ENCODE measurements at regions not wholly inside any gene's neighbourhood (a gene's known extent, or its start where the extent isn't known, plus 50 kb on each side); places are given as distances from the start of the nearest gene placed in this dataset.

- Histone ChIP-seq H3K27me3 (peaks cover 0 to 11% (median 4%) of the 10 kb centered on the region in 3 donors), H3K27ac (no peak overlapping the region), H3K4me3 (no peak overlapping the region), H3K9me3 (no peaks in the 10 kb centered on the region), H3K36me3 (no peaks in the 10 kb centered on the region), H3K4me1 (peaks cover 0 to 7% (median 0%) of the 10 kb centered on the region in 4 donors)
- 76 to 84% methylated on average over 8 of the region's 8 CpGs for WGBS, 2 donors
- DNase-seq: no peak
- TF ChIP-seq POLR2AphosphoS5 (IDR thresholded peaks at IDR 0.05): no peak
- TF ChIP-seq POLR2A (IDR thresholded peaks at IDR 0.05): no peak
- TF ChIP-seq EP300 (IDR thresholded peaks at IDR 0.05): no peak
- no peak for TF ChIP-seq CTCF (IDR thresholded peaks at IDR 0.05)
- intact Hi-C loops (cut with DNase I): loop anchor here (10.0 kb wide), 2 partner anchors 391 to 689 kb away; no protein-coding TSS in a partner anchor
These were observed 463.3 kb downstream of the ICE1 start for GRCh38 chr5:5885782-5886181.

GRCh38 chr5:5884593-5884992 lies 462.1 kb downstream of the ICE1 start:
- no peak for DNase-seq
- H3K27ac ChIP-seq: no peak overlapping the region
- no peaks in the 10 kb centered on the region for H3K36me3 ChIP-seq
- peaks cover 0 to 11% (median 4%) of the 10 kb centered on the region in 3 donors for H3K27me3 ChIP-seq
- H3K9me3 ChIP-seq: no peaks in the 10 kb centered on the region
- 81 to 88% methylated on average over 5 of the region's 5 CpGs for WGBS, 2 donors
- TF ChIP-seq CTCF (IDR thresholded peaks at IDR 0.05) (no peak), POLR2A (IDR thresholded peaks at IDR 0.05) (no peak), EP300 (IDR thresholded peaks at IDR 0.05) (no peak), POLR2AphosphoS5 (IDR thresholded peaks at IDR 0.05) (no peak)
- peaks cover 0 to 7% (median 0%) of the 10 kb centered on the region in 4 donors for H3K4me1 ChIP-seq
- no peak overlapping the region for H3K4me3 ChIP-seq
- intact Hi-C loops (cut with DNase I): loop anchor here (10.0 kb wide), 2 partner anchors 390 to 690 kb away; no protein-coding TSS in a partner anchor

GRCh38 chr5:5883562-5883961 lies 461.1 kb downstream of the ICE1 start:
- no peak for TF ChIP-seq POLR2AphosphoS5 (IDR thresholded peaks at IDR 0.05)
- TF ChIP-seq POLR2A (IDR thresholded peaks at IDR 0.05): no peak
- no peak for TF ChIP-seq EP300 (IDR thresholded peaks at IDR 0.05)
- TF ChIP-seq CTCF (IDR thresholded peaks at IDR 0.05): no peak
- no peak for DNase-seq
- Histone ChIP-seq H3K4me1 (peaks cover 0 to 7% (median 0%) of the 10 kb centered on the region in 4 donors), H3K27me3 (peaks cover 0 to 11% (median 4%) of the 10 kb centered on the region in 3 donors), H3K4me3 (no peak overlapping the region), H3K27ac (no peak overlapping the region), H3K9me3 (no peaks in the 10 kb centered on the region), H3K36me3 (no peaks in the 10 kb centered on the region)
- intact Hi-C loops (cut with DNase I): loop anchor here (10.0 kb wide), 2 partner anchors 389 to 691 kb away; no protein-coding TSS in a partner anchor
- 56 to 69% methylated on average over 5 of the region's 5 CpGs for WGBS, 2 donors

- intact Hi-C loops (cut with DNase I): loop anchor here (10.0 kb wide), 2 partner anchors 388 to 692 kb away; no protein-coding TSS in a partner anchor
- no peaks in the 10 kb centered on the region for H3K36me3 ChIP-seq
- WGBS, 2 donors: 63 to 82% methylated on average over 5 of the region's 5 CpGs
These were observed 460.7 kb downstream of the ICE1 start for GRCh38 chr5:5883146-5883545.

More at GRCh38 chr5:5883146-5883545, 460.7 kb downstream of the ICE1 start:
- no peak for TF ChIP-seq CTCF (IDR thresholded peaks at IDR 0.05)
- TF ChIP-seq POLR2A (IDR thresholded peaks at IDR 0.05): no peak
- no peak for TF ChIP-seq EP300 (IDR thresholded peaks at IDR 0.05)
- TF ChIP-seq POLR2AphosphoS5 (IDR thresholded peaks at IDR 0.05): no peak
- no peak overlapping the region for H3K27ac ChIP-seq
- H3K9me3 ChIP-seq: no peaks in the 10 kb centered on the region
- H3K4me3 ChIP-seq: no peak overlapping the region
- no peak for DNase-seq
- peaks cover 0 to 11% (median 4%) of the 10 kb centered on the region in 3 donors for H3K27me3 ChIP-seq
- peaks cover 0 to 7% (median 0%) of the 10 kb centered on the region in 4 donors for H3K4me1 ChIP-seq

Data from sigmoid colon (tissue), 6 donors.